Pancreas (tissue), 10 donors: ENCODE measurements at regions not wholly inside any gene's neighbourhood (a gene's known extent, or its start where the extent isn't known, plus 50 kb on each side); places are given as distances from the start of the nearest gene placed in this dataset.

Experiments
- ATAC-seq, 4 donors: fragments of 200-7000 bp; cut with Tn5 transposase; one replicate each; pipeline versions ENCODE4 v1.8.0 to v1.9.1; 2020; ENCODE audit warnings: mild to moderate bottlenecking in 4 of 4, moderate library complexity in 4 of 4
- DNase-seq, 6 donors: peaks; one replicate each; pipeline ENCODE4 v3.0.0-alpha.2; 2020
- FAIRE-seq: peaks from 2 replicates; lab custom pipeline; 2012; peaks lifted over from hg19 to GRCh38; lab: Jason Lieb, UNC
- H3K27ac ChIP-seq, 4 donors: fragments of 200-600 bp; sonication (generic); 1 replicate in 3 of 4; 2 replicates in 1 of 4; pipeline versions ENCODE4 v1.5.0 to v1.8.0; 2020
- H3K27me3 ChIP-seq, 4 donors: fragments of 200-600 bp; one replicate each; pipeline ENCODE4 v1.8.0; 2021
- H3K36me3 ChIP-seq, 3 donors: fragments of 200-600 bp; sonication (generic) in 1 of 3; one replicate each; pipeline versions ENCODE4 v1.5.0 to v1.8.0; 2020 to 2021
- H3K4me1 ChIP-seq, 3 donors: fragments of 200-600 bp; one replicate each; pipeline ENCODE4 v1.8.0; 2021
- H3K4me3 ChIP-seq, 4 donors: fragments of 200-600 bp; sonication (generic) in 2 of 4; one replicate each; pipeline versions ENCODE4 v1.5.0 to v1.8.0; 2020 to 2021
- H3K9me3 ChIP-seq, 4 donors: fragments of 200-600 bp; one replicate each; pipeline ENCODE4 v1.8.0; 2021
- CTCF ChIP-seq, 4 donors: fragments of 200-600 bp; sonication (generic) in 3 of 4; IDR thresholded peaks; one replicate each; pipeline versions ENCODE4 v1.5.0 to v1.8.0; 2021; ENCODE audit warnings: antibody characterized with exemption in 4 of 4
- WGBS, 2 donors: extraction: QIAGEN DNeasy Blood & Tissue Kit; methylation state at CpG; one replicate each; pipeline ENCODE4 v1.1.7; 2013; 5-methylcytosine and 5-hydroxymethylcytosine counted together
- intact Hi-C, 3 donors: fragments of 100-400 bp; cut with DNase I; formaldehyde crosslinking; loops; one replicate each; pipeline versions ENCODE4 v1.11.1 to v1.14.2; 2022
- donor health status: healthy with polysubstance abuse.
- donor health status: DM: no; HTN: no; CAD: no; lungs with moderate emphysema.
- donor health status: DM: no; HTN: no; CAD: no.
- donor health status: control.
- donor health status: control.
- donor health status: Bipolar disorder and iron deficiency.
- donor health status: DM: yes; HTN: yes; CAD: no.
- donor health status: DM: no; HTN: no; CAD: no.
- donor health status: DM: no; HTN: no; CAD: no.
- donor health status: DM: yes; HTN: yes; CAD: no.

- Histone ChIP-seq H3K27ac (no peak overlapping the region), H3K9me3 (no peaks in the 10 kb centered on the region), H3K27me3 (no peaks in the 10 kb centered on the region), H3K36me3 (no peaks in the 10 kb centered on the region), H3K4me3 (no peak overlapping the region), H3K4me1 (no peaks in the 10 kb centered on the region)
- intact Hi-C loops: no loop called here
- ATAC-seq (no peak), DNase-seq (no peak), FAIRE-seq (no peak)
- 24 to 33% methylated on average over 1 of the region's 1 CpG for WGBS, 2 donors
- TF ChIP-seq CTCF (IDR thresholded peaks at IDR 0.05): no peak
Measured at GRCh38 chr18:67731851-67732250, 215.3 kb upstream of the DSEL start.

- no peak for TF ChIP-seq CTCF (IDR thresholded peaks at IDR 0.05)
- H3K4me3 ChIP-seq: no peak overlapping the region
- FAIRE-seq (no peak), DNase-seq (no peak), ATAC-seq (no peak)
- H3K27me3 ChIP-seq: no peaks in the 10 kb centered on the region
- H3K36me3 ChIP-seq: no peaks in the 10 kb centered on the region
- no peaks in the 10 kb centered on the region for H3K9me3 ChIP-seq
- H3K27ac ChIP-seq: no peak overlapping the region
- intact Hi-C loops: no loop called here
- no peaks in the 10 kb centered on the region for H3K4me1 ChIP-seq
- 88 to 89% methylated on average over 4 of the region's 4 CpGs for WGBS, 2 donors
Measured at GRCh38 chr18:67730886-67731285, 214.4 kb upstream of the DSEL start.

- no peak overlapping the region for H3K4me3 ChIP-seq
- TF ChIP-seq CTCF (IDR thresholded peaks at IDR 0.05): no peak
- no peaks in the 10 kb centered on the region for H3K27me3 ChIP-seq
- FAIRE-seq: no peak
- no peaks in the 10 kb centered on the region for H3K36me3 ChIP-seq
- no peaks in the 10 kb centered on the region for H3K9me3 ChIP-seq
- no peak for DNase-seq
- 63 to 83% methylated on average over 2 of the region's 2 CpGs for WGBS, 2 donors
- no peaks in the 10 kb centered on the region for H3K4me1 ChIP-seq
- no peak overlapping the region for H3K27ac ChIP-seq
- ATAC-seq: no peak
- intact Hi-C loops: no loop called here
Measured at GRCh38 chr18:67728364-67728763, 211.8 kb upstream of the DSEL start.

GRCh38 chr18:67726882-67727281, 210.4 kb upstream of the DSEL start:
- WGBS, 2 donors: 11% methylated on average over 2 of the region's 2 CpGs
- Histone ChIP-seq H3K4me1 (no peaks in the 10 kb centered on the region), H3K36me3 (no peaks in the 10 kb centered on the region), H3K27ac (no peak overlapping the region), H3K4me3 (no peak overlapping the region), H3K27me3 (no peaks in the 10 kb centered on the region), H3K9me3 (no peaks in the 10 kb centered on the region)
- intact Hi-C loops: no loop called here
- no peak for TF ChIP-seq CTCF (IDR thresholded peaks at IDR 0.05)
- no peak for ATAC-seq
- no peak for FAIRE-seq
- no peak for DNase-seq

GRCh38 chr18:67717800-67718199, 201.3 kb upstream of the DSEL start:
- 63 to 73% methylated on average over 8 of the region's 8 CpGs for WGBS, 2 donors
- Histone ChIP-seq H3K4me3 (no peak overlapping the region), H3K27me3 (no peaks in the 10 kb centered on the region), H3K4me1 (no peaks in the 10 kb centered on the region), H3K36me3 (no peaks in the 10 kb centered on the region), H3K9me3 (no peaks in the 10 kb centered on the region), H3K27ac (no peak overlapping the region)
- TF ChIP-seq CTCF (IDR thresholded peaks at IDR 0.05): no peak
- ATAC-seq (no peak), FAIRE-seq (no peak), DNase-seq (no peak)
- intact Hi-C loops: no loop called here
